ENCODE measurements at regions not wholly inside any gene's neighbourhood (a gene's known extent, or its start where the extent isn't known, plus 50 kb on each side); places are given as distances from the start of the nearest gene placed in this dataset.

DNA sequence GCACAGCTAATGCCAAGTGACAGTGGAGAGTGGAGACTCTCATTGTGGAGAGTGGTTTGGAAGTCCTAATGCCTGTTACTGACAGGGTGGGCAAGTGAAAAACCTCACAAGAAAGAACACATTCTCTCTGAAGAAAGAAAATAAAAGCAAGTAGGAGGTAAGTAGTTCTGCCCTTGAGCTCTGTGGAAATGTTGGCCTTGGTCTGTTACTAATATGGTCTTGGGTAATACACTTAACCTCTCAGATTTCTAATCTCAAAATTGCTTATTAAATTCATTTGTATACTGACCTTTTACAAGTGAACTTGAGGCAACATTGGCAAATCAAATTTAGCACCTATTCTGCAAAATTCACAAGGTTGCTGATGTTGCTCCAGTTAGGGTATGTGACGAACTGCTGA, 291.6 kb upstream of the CBLB start:
- Histone ChIP-seq H3K18ac (ENCODE audit: low read length) (no peak overlapping the region), H3K4me1 (ENCODE audit: control insufficient read depth in 1 of 2, insufficient read depth in 2 of 2, low read length in 2 of 2) (no peaks in the 10 kb centered on the region), H2AFZ (ENCODE audit: insufficient read depth, low read length, poor library complexity) (no peak overlapping the region), H3K27me3 (ENCODE audit: insufficient read depth, low read length) (no peaks in the 10 kb centered on the region), H3K9me3 (ENCODE audit: insufficient read depth, low read depth, low read length) (no peaks in the 10 kb centered on the region), H3K36me3 (ENCODE audit: control insufficient read depth in 1 of 2, insufficient read depth in 2 of 2, low read length in 2 of 2) (no peaks in the 10 kb centered on the region), H2BK12ac (ENCODE audit: low read length) (no peak overlapping the region), H4K12ac (ENCODE audit: low read depth, low read length) (no peak overlapping the region), H3K14ac (ENCODE audit: low read length) (no peak overlapping the region), H3K79me1 (ENCODE audit: low read length) (no peaks in the 10 kb centered on the region), H3K4ac (ENCODE audit: low read depth, low read length) (no peak overlapping the region), H3K4me3 (ENCODE audit: low read depth, low read length) (no peak overlapping the region), H3K79me2 (ENCODE audit: control insufficient read depth, insufficient read depth, low read length, poor library complexity) (no peaks in the 10 kb centered on the region), H3K9ac (ENCODE audit: low read length) (no peak overlapping the region), H2AK5ac (ENCODE audit: low read length) (no peak overlapping the region), H4K8ac (ENCODE audit: low read depth, low read length) (no peak overlapping the region), H2BK5ac (ENCODE audit: low read depth, low read length, poor library complexity) (no peak overlapping the region), H3K4me2 (ENCODE audit: low read length) (no peak overlapping the region), H2BK120ac (ENCODE audit: insufficient read depth, low read length, poor library complexity) (no peak overlapping the region), H4K91ac (ENCODE audit: low read depth, low read length) (no peak overlapping the region), H3K27ac (ENCODE audit: low read depth, low read length) (no peak overlapping the region), H3K23ac (ENCODE audit: low read length) (no peak overlapping the region)
- DNase-seq: no peak
- WGBS (ENCODE audit: extremely low coverage, insufficient coverage, insufficient read length): no CpG with 5 or more reads among the region's 1 CpG

- Histone ChIP-seq H3K27ac (ENCODE audit: low read depth, low read length) (no peak overlapping the region), H3K4me3 (ENCODE audit: low read depth, low read length) (no peak overlapping the region), H3K9ac (ENCODE audit: low read length) (no peak overlapping the region), H3K18ac (ENCODE audit: low read length) (no peak overlapping the region), H3K4me2 (ENCODE audit: low read length) (no peak overlapping the region), H3K36me3 (ENCODE audit: control insufficient read depth in 1 of 2, insufficient read depth in 2 of 2, low read length in 2 of 2) (no peaks in the 10 kb centered on the region), H4K91ac (ENCODE audit: low read depth, low read length) (no peak overlapping the region), H4K12ac (ENCODE audit: low read depth, low read length) (no peak overlapping the region), H3K9me3 (ENCODE audit: insufficient read depth, low read depth, low read length) (no peaks in the 10 kb centered on the region), H4K8ac (ENCODE audit: low read depth, low read length) (no peak overlapping the region), H2BK5ac (ENCODE audit: low read depth, low read length, poor library complexity) (no peak overlapping the region), H2BK120ac (ENCODE audit: insufficient read depth, low read length, poor library complexity) (no peak overlapping the region), H2BK12ac (ENCODE audit: low read length) (no peak overlapping the region), H3K79me2 (ENCODE audit: control insufficient read depth, insufficient read depth, low read length, poor library complexity) (no peaks in the 10 kb centered on the region), H3K27me3 (ENCODE audit: insufficient read depth, low read length) (no peaks in the 10 kb centered on the region), H3K4ac (ENCODE audit: low read depth, low read length) (no peak overlapping the region), H3K23ac (ENCODE audit: low read length) (no peak overlapping the region), H2AFZ (ENCODE audit: insufficient read depth, low read length, poor library complexity) (no peak overlapping the region), H3K79me1 (ENCODE audit: low read length) (no peaks in the 10 kb centered on the region), H3K4me1 (ENCODE audit: control insufficient read depth in 1 of 2, insufficient read depth in 2 of 2, low read length in 2 of 2) (no peaks in the 10 kb centered on the region), H2AK5ac (ENCODE audit: low read length) (no peak overlapping the region), H3K14ac (ENCODE audit: low read length) (no peak overlapping the region)
- WGBS (ENCODE audit: extremely low coverage, insufficient coverage, insufficient read length): no CpG with 5 or more reads among the region's 4 CpGs
- no peak for DNase-seq
Measured at GRCh38 chr3:106161246-106161645, 292.4 kb upstream of the CBLB start.

GRCh38 chr3:106167728-106168127, 298.9 kb upstream of the CBLB start:
- no peaks in the 10 kb centered on the region for H3K79me1 ChIP-seq (ENCODE audit: low read length)
- H3K23ac ChIP-seq (ENCODE audit: low read length): no peak overlapping the region
- H3K27me3 ChIP-seq (ENCODE audit: insufficient read depth, low read length): no peaks in the 10 kb centered on the region
- no peak overlapping the region for H2BK120ac ChIP-seq (ENCODE audit: insufficient read depth, low read length, poor library complexity)
- H3K27ac ChIP-seq (ENCODE audit: low read depth, low read length): no peak overlapping the region
- H3K14ac ChIP-seq (ENCODE audit: low read length): no peak overlapping the region
- no peaks in the 10 kb centered on the region for H3K9me3 ChIP-seq (ENCODE audit: insufficient read depth, low read depth, low read length)
- H4K12ac ChIP-seq (ENCODE audit: low read depth, low read length): no peak overlapping the region
- no peak overlapping the region for H3K4me2 ChIP-seq (ENCODE audit: low read length)
- no peak overlapping the region for H2BK5ac ChIP-seq (ENCODE audit: low read depth, low read length, poor library complexity)
- no peak for DNase-seq
- H3K36me3 ChIP-seq (ENCODE audit: control insufficient read depth in 1 of 2, insufficient read depth in 2 of 2, low read length in 2 of 2): no peaks in the 10 kb centered on the region
- no peak overlapping the region for H4K8ac ChIP-seq (ENCODE audit: low read depth, low read length)
- no peak overlapping the region for H2AFZ ChIP-seq (ENCODE audit: insufficient read depth, low read length, poor library complexity)
- no peak overlapping the region for H3K4me3 ChIP-seq (ENCODE audit: low read depth, low read length)
- no peak overlapping the region for H3K18ac ChIP-seq (ENCODE audit: low read length)
- H2BK12ac ChIP-seq (ENCODE audit: low read length): no peak overlapping the region
- H3K4me1 ChIP-seq (ENCODE audit: control insufficient read depth in 1 of 2, insufficient read depth in 2 of 2, low read length in 2 of 2): no peaks in the 10 kb centered on the region
- no peak overlapping the region for H3K9ac ChIP-seq (ENCODE audit: low read length)
- no CpG with 5 or more reads among the region's 8 CpGs for WGBS (ENCODE audit: extremely low coverage, insufficient coverage, insufficient read length)
- no peak overlapping the region for H2AK5ac ChIP-seq (ENCODE audit: low read length)
- no peaks in the 10 kb centered on the region for H3K79me2 ChIP-seq (ENCODE audit: control insufficient read depth, insufficient read depth, low read length, poor library complexity)
- H4K91ac ChIP-seq (ENCODE audit: low read depth, low read length): no peak overlapping the region
- H3K4ac ChIP-seq (ENCODE audit: low read depth, low read length): no peak overlapping the region

- H2AFZ ChIP-seq (ENCODE audit: insufficient read depth, low read length, poor library complexity): no peak overlapping the region
- H2AK5ac ChIP-seq (ENCODE audit: low read length): no peak overlapping the region
- H2BK120ac ChIP-seq (ENCODE audit: insufficient read depth, low read length, poor library complexity): no peak overlapping the region
- no peak overlapping the region for H3K18ac ChIP-seq (ENCODE audit: low read length)
- no peak overlapping the region for H3K9ac ChIP-seq (ENCODE audit: low read length)
- H3K23ac ChIP-seq (ENCODE audit: low read length): no peak overlapping the region
- H3K4me3 ChIP-seq (ENCODE audit: low read depth, low read length): no peak overlapping the region
- no peaks in the 10 kb centered on the region for H3K79me2 ChIP-seq (ENCODE audit: control insufficient read depth, insufficient read depth, low read length, poor library complexity)
- no peak overlapping the region for H3K27ac ChIP-seq (ENCODE audit: low read depth, low read length)
- no peak overlapping the region for H2BK12ac ChIP-seq (ENCODE audit: low read length)
- WGBS (ENCODE audit: extremely low coverage, insufficient coverage, insufficient read length): no CpG with 5 or more reads among the region's 5 CpGs
- no peak overlapping the region for H3K14ac ChIP-seq (ENCODE audit: low read length)
- no peak overlapping the region for H4K91ac ChIP-seq (ENCODE audit: low read depth, low read length)
- no peak overlapping the region for H3K4ac ChIP-seq (ENCODE audit: low read depth, low read length)
- no peak overlapping the region for H2BK5ac ChIP-seq (ENCODE audit: low read depth, low read length, poor library complexity)
- H4K8ac ChIP-seq (ENCODE audit: low read depth, low read length): no peak overlapping the region
- no peak overlapping the region for H4K12ac ChIP-seq (ENCODE audit: low read depth, low read length)
- no peaks in the 10 kb centered on the region for H3K4me1 ChIP-seq (ENCODE audit: control insufficient read depth in 1 of 2, insufficient read depth in 2 of 2, low read length in 2 of 2)
- no peaks in the 10 kb centered on the region for H3K9me3 ChIP-seq (ENCODE audit: insufficient read depth, low read depth, low read length)
- H3K36me3 ChIP-seq (ENCODE audit: control insufficient read depth in 1 of 2, insufficient read depth in 2 of 2, low read length in 2 of 2): no peaks in the 10 kb centered on the region
- no peak for DNase-seq
- H3K79me1 ChIP-seq (ENCODE audit: low read length): no peaks in the 10 kb centered on the region
- H3K4me2 ChIP-seq (ENCODE audit: low read length): no peak overlapping the region
- H3K27me3 ChIP-seq (ENCODE audit: insufficient read depth, low read length): no peaks in the 10 kb centered on the region
Measured at GRCh38 chr3:106168962-106169750, 300.3 kb upstream of the CBLB start.

Measured in trophoblast cell (in vitro differentiated cells and primary cell).